Ovary (tissue), 7 donors: ENCODE measurements at regions not wholly inside any gene's neighbourhood (a gene's known extent, or its start where the extent isn't known, plus 50 kb on each side); places are given as distances from the start of the nearest gene placed in this dataset.

Experiments
- DNase-seq, 5 donors: peaks; one replicate each; pipeline ENCODE4 v3.0.0-alpha.2; 2019 to 2020
- H3K27ac ChIP-seq, 2 donors: fragments of 200-600 bp; one replicate each; pipeline versions ENCODE4 v1.5.1 to v1.8.0; 2019 to 2022
- H3K27me3 ChIP-seq: fragments of 200-600 bp; one replicate; pipeline ENCODE4 v1.8.0; 2022
- H3K36me3 ChIP-seq: fragments of 200-600 bp; sonication (generic); one replicate; pipeline ENCODE4 v1.5.1; 2019
- H3K4me1 ChIP-seq: one replicate; pipeline ENCODE4 v1.8.1; 2013; ENCODE audit warnings: mild to moderate bottlenecking, moderate library complexity; ENCODE audit not compliant: insufficient read depth
- H3K4me3 ChIP-seq: fragments of 200-600 bp; sonication (generic); one replicate; pipeline ENCODE4 v1.5.1; 2017
- H3K9me3 ChIP-seq, 2 donors: fragments of 200-600 bp in 1 of 2; sonication (generic) in 1 of 2; one replicate each; pipeline versions ENCODE4 v1.5.1 to v1.8.1; 2013 to 2019; ENCODE audit warnings: mild to moderate bottlenecking in 1 of 2, moderate library complexity in 1 of 2
- CTCF ChIP-seq, 3 donors: fragments of 450-650 bp in 2 of 3; fragments of 200-600 bp in 1 of 3; IDR thresholded peaks; one replicate each; pipeline versions ENCODE4 v1.5.1 to v1.8.0; 2016 to 2022; ENCODE audit warnings: antibody characterized with exemption in 3 of 3, mild to moderate bottlenecking in 1 of 3
- EP300 ChIP-seq: sonication (generic); formaldehyde crosslinking; IDR thresholded peaks from one replicate; pipeline ENCODE4 v1.6.1; 2017; ENCODE audit warnings: antibody characterized with exemption
- POLR2A ChIP-seq: fragments of 450-650 bp; IDR thresholded peaks from one replicate; pipeline ENCODE4 v1.6.1; 2017; ENCODE audit warnings: antibody characterized with exemption, mild to moderate bottlenecking, moderate library complexity
- WGBS, 3 donors: extraction: QIAGEN DNeasy Blood & Tissue Kit in 1 of 3; methylation state at CpG; one replicate each; pipeline versions ENCODE4 v1.1.5 to v1.1.7; 2013 to 2017; 5-methylcytosine and 5-hydroxymethylcytosine counted together
- intact Hi-C, 4 donors: fragments of 100-400 bp; cut with DNase I; formaldehyde crosslinking; loops; one replicate each; pipeline versions ENCODE4 v1.11.0 to v1.15.1; 2022 to 2023
- donor health status: DM: no; HTN: no; CAD: no; lungs with moderate emphysema.
- donor health status: DM: no; HTN: no; CAD: no.
- donor health status: Bipolar disorder and iron deficiency.
- donor health status: DM: no; HTN: no; CAD: no.
- donor health status: DM: yes; HTN: yes; CAD: no.

DNA sequence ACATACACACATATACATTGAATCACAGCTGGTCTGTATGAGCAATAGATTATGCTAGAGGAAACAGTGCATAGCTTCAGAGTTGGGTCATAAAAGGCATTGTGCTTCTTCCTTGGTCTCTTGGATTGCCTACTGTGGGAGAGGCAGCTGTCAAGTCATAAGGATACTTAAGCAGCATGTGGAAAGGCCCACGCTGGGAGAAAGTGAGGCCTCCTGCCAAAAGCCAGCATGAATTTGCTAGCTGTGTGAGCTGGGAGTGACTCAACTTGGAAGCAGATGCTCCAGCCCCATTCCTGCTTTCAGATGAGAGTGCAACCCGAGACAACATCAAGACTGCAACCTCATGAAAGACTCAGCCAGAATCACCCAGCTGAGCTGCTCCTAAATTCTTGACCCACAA, 311.9 kb upstream of the TBX3 start:
- Histone ChIP-seq H3K27me3 (no peaks in the 10 kb centered on the region), H3K9me3 (no peaks in the 10 kb centered on the region), H3K27ac (no peak overlapping the region), H3K36me3 (no peaks in the 10 kb centered on the region), H3K4me1 (no peaks in the 10 kb centered on the region), H3K4me3 (no peak overlapping the region)
- intact Hi-C loops: no loop called here
- WGBS, 3 donors: 55 to 71% (median 69%) methylated on average over 2 of the region's 2 CpGs
- DNase-seq: no peak
- TF ChIP-seq EP300 (no peak), POLR2A (no peak), CTCF (IDR thresholded peaks at IDR 0.05) (no peak)

DNA sequence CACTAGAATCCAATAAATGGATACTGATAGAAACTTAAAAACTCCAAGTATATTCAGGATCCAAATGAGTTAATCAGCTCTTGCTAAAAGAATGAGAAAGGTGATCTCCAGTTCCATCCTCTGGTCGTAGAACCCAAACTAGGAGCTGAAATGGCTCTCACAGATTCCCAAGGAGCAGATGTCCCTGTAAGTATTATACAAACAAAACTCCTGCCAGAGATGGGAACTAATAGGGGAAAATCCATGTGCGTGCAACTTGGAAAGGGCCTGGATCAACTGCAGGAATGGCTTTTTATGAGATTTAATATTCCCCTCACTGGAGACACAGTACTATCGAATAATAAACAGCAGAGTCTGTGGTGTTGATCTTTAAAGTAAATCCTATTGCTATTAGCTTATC, 309.2 kb upstream of the TBX3 start:
- H3K4me3 ChIP-seq: no peak overlapping the region
- no peak for DNase-seq
- no peaks in the 10 kb centered on the region for H3K4me1 ChIP-seq
- no peaks in the 10 kb centered on the region for H3K27me3 ChIP-seq
- no peaks in the 10 kb centered on the region for H3K36me3 ChIP-seq
- H3K9me3 ChIP-seq: no peaks in the 10 kb centered on the region
- no peak overlapping the region for H3K27ac ChIP-seq
- WGBS, 3 donors: 12 to 29% (median 13%) methylated on average over 3 of the region's 3 CpGs
- intact Hi-C loops: no loop called here
- TF ChIP-seq EP300 (no peak), CTCF (IDR thresholded peaks at IDR 0.05) (no peak), POLR2A (no peak)

DNA sequence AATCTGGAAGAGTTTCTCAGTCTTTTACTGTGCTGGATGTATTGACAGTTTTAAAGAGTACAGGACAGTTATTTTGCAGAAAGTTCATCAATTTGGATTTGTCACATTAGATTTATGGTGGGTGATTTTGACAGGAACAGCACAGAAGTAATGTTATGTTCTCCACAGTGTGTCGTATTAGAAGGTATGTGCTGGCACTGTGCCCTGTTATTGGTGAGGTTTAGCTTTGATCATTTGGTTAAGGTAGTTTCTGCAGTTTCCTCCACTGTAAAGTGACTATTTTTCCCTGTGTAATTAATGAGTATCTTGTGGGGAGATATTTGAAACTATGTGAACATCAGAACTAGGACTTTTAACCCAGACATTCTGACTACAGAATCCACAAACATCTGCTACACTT, 308.5 kb upstream of the TBX3 start:
- TF ChIP-seq EP300 (no peak), POLR2A (no peak), CTCF (IDR thresholded peaks at IDR 0.05) (no peak)
- no peaks in the 10 kb centered on the region for H3K27me3 ChIP-seq
- H3K27ac ChIP-seq: no peak overlapping the region
- no peaks in the 10 kb centered on the region for H3K36me3 ChIP-seq
- intact Hi-C loops: no loop called here
- no peaks in the 10 kb centered on the region for H3K4me1 ChIP-seq
- H3K4me3 ChIP-seq: no peak overlapping the region
- DNase-seq: no peak
- 61 to 81% (median 69%) methylated on average over 1 of the region's 1 CpG for WGBS, 3 donors
- H3K9me3 ChIP-seq: no peaks in the 10 kb centered on the region

DNA sequence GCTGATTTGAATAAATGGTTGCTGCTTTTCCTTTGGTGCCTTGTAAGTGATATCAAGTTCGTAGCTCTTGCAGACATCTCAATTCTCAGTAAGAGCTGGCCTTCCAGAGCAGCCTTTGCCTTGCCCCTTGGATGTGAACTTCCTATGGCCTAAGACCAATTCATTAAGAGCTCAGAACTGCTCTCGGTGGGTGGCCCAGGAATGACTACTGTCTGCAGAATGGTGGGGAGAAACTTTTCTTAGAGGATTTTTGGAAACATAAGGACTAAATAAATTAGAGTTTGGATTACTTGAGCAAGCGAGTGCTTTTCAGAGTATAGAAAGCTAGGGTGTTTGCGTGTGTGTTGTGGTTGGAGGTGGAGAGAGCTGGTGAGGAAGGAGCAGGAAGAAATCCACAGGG, 306.4 kb upstream of the TBX3 start:
- WGBS, 3 donors: 81 to 86% (median 83%) methylated on average over 4 of the region's 4 CpGs
- H3K9me3 ChIP-seq: no peaks in the 10 kb centered on the region
- H3K27me3 ChIP-seq: no peaks in the 10 kb centered on the region
- no peak overlapping the region for H3K4me3 ChIP-seq
- H3K36me3 ChIP-seq: no peaks in the 10 kb centered on the region
- intact Hi-C loops: no loop called here
- DNase-seq: no peak
- no peak overlapping the region for H3K27ac ChIP-seq
- H3K4me1 ChIP-seq: no peaks in the 10 kb centered on the region
- no peak for TF ChIP-seq CTCF (IDR thresholded peaks at IDR 0.05)
- no peak for TF ChIP-seq EP300
- TF ChIP-seq POLR2A: no peak

- intact Hi-C loops: no loop called here
- no peak overlapping the region for H3K4me3 ChIP-seq
- H3K27me3 ChIP-seq: no peaks in the 10 kb centered on the region
- no peak overlapping the region for H3K27ac ChIP-seq
- DNase-seq: no peak
- no peaks in the 10 kb centered on the region for H3K4me1 ChIP-seq
- no peaks in the 10 kb centered on the region for H3K36me3 ChIP-seq
- WGBS, 3 donors: 88 to 100% (median 90%) methylated on average over 1 of the region's 1 CpG
- no peaks in the 10 kb centered on the region for H3K9me3 ChIP-seq
- TF ChIP-seq POLR2A (no peak), EP300 (no peak), CTCF (IDR thresholded peaks at IDR 0.05) (no peak)
Observed at GRCh38 chr12:114986849-114987248, 302.9 kb upstream of the TBX3 start.
